ENCODE measurements at regions not wholly inside any gene's neighbourhood (a gene's known extent, or its start where the extent isn't known, plus 50 kb on each side); places are given as distances from the start of the nearest gene placed in this dataset.

- Histone ChIP-seq H3K4me3 (ENCODE audit: low read depth in 2 of 2, low read length in 1 of 2) (no peak overlapping the region), H4K20me1 (ENCODE audit: insufficient read depth) (no peaks in the 10 kb centered on the region), H3K27ac (ENCODE audit: low read depth in 2 of 2, low read length in 1 of 2) (no peak overlapping the region), H3K27me3 (ENCODE audit: insufficient read depth) (no peaks in the 10 kb centered on the region), H3K9me3 (no peaks in the 10 kb centered on the region), H3K79me2 (ENCODE audit: insufficient read depth) (no peaks in the 10 kb centered on the region), H3K36me3 (replicated peaks in 1 of 2; ENCODE audit: control insufficient read depth in 1 of 2, insufficient read depth in 2 of 2, low read length in 1 of 2) (no peaks in the 10 kb centered on the region), H3K9me2 (no peaks in the 10 kb centered on the region), H3K4me2 (no peak overlapping the region), H3K9ac (no peak overlapping the region), H3K4me1 (ENCODE audit: control insufficient read depth in 1 of 2, insufficient read depth in 2 of 2, low read depth in 1 of 2, low read length in 1 of 2) (peaks cover 0 to 66% of the 10 kb centered on the region in 2 experiments; a peak in 1 of 4 replicates), H2AFZ (ENCODE audit: low read depth) (no peak overlapping the region), H3F3A (replicated peaks; ENCODE audit: insufficient read depth) (no peaks in the 10 kb centered on the region)
- ChIA-PET CTCF (interaction anchor here (1.3 kb wide), 1 partner anchor 483 kb away, joined by 3 read pairs; no protein-coding TSS in a partner anchor), POLR2A (no interaction called here)
- no peak for TF ChIP-seq ELF1 (IDR thresholded peaks at IDR 0.05)
- no peak for TF ChIP-seq RAD21 (IDR thresholded peaks at IDR 0.05; ENCODE audit: low read length)
- no peak for TF ChIP-seq NRF1 (IDR thresholded peaks at IDR 0.05; ENCODE audit: low read depth, low read length)
- no peak for TF ChIP-seq MAX (IDR thresholded peaks at IDR 0.05; ENCODE audit: low read depth)
- TF ChIP-seq POLR2AphosphoS5 (IDR thresholded peaks at IDR 0.05; ENCODE audit: low read depth, low read length): no peak
- TF ChIP-seq USF2 (IDR thresholded peaks at IDR 0.05; ENCODE audit: borderline replicate concordance, low read depth, low read length): no peak
- TF ChIP-seq EZH2phosphoT487 (IDR thresholded peaks at IDR 0.05; ENCODE audit: borderline replicate concordance, low read depth): no peak
- no peak for TF ChIP-seq IRF3 (IDR thresholded peaks at IDR 0.05; ENCODE audit: low read depth, low read length)
- TF ChIP-seq GATA2 (CRISPR knock-in tag; IDR thresholded peaks at IDR 0.05): no peak
- TF ChIP-seq GABPA (IDR thresholded peaks at IDR 0.05; ENCODE audit: low read depth): no peak
- no peak for TF ChIP-seq USF1 (IDR thresholded peaks at IDR 0.05; ENCODE audit: borderline replicate concordance, low read depth)
- no peak for TF ChIP-seq CHD2 (IDR thresholded peaks at IDR 0.05; ENCODE audit: low read length, partially characterized antibody)
- no peak for TF ChIP-seq RXRA (IDR thresholded peaks at IDR 0.05; ENCODE audit: borderline replicate concordance, low read depth)
- no peak for TF ChIP-seq JUND (IDR thresholded peaks at IDR 0.05)
- no peak for TF ChIP-seq NFIC (IDR thresholded peaks at IDR 0.05; ENCODE audit: borderline replicate concordance)
- DNase-seq: no peak
- 51% methylated on average over 6 of the region's 6 CpGs for WGBS (ENCODE audit: low lambda C conversion rate)
Observed at GRCh38 chr6:40340957-40341356, 246.2 kb downstream of the LRFN2 start.

GRCh38 chr6:40340196-40340595 lies 247.0 kb downstream of the LRFN2 start:
- ChIA-PET CTCF (no interaction called here), POLR2A (no interaction called here)
- no peak for DNase-seq
- Histone ChIP-seq H3F3A (replicated peaks; ENCODE audit: insufficient read depth) (no peaks in the 10 kb centered on the region), H3K27me3 (ENCODE audit: insufficient read depth) (no peaks in the 10 kb centered on the region), H3K9me3 (no peaks in the 10 kb centered on the region), H3K9me2 (no peaks in the 10 kb centered on the region), H3K9ac (no peak overlapping the region), H4K20me1 (ENCODE audit: insufficient read depth) (no peaks in the 10 kb centered on the region), H2AFZ (ENCODE audit: low read depth) (no peak overlapping the region), H3K36me3 (replicated peaks in 1 of 2; ENCODE audit: control insufficient read depth in 1 of 2, insufficient read depth in 2 of 2, low read length in 1 of 2) (no peaks in the 10 kb centered on the region), H3K4me3 (ENCODE audit: low read depth in 2 of 2, low read length in 1 of 2) (no peak overlapping the region), H3K27ac (ENCODE audit: low read depth in 2 of 2, low read length in 1 of 2) (no peak overlapping the region; a peak in 1 of 4 replicates), H3K4me1 (ENCODE audit: control insufficient read depth in 1 of 2, insufficient read depth in 2 of 2, low read depth in 1 of 2, low read length in 1 of 2) (peaks cover 0 to 62% of the 10 kb centered on the region in 2 experiments; a peak in 1 of 4 replicates), H3K79me2 (ENCODE audit: insufficient read depth) (no peaks in the 10 kb centered on the region), H3K4me2 (no peak overlapping the region)
- no peak for TF ChIP-seq YY1 (IDR thresholded peaks at IDR 0.05; ENCODE audit: low read depth)
- peak; percentile 70 for TF ChIP-seq GATA2 (CRISPR knock-in tag; IDR thresholded peaks at IDR 0.05)
- TF ChIP-seq EP300 (IDR thresholded peaks at IDR 0.05; ENCODE audit: borderline replicate concordance in 1 of 2, low read depth in 1 of 2, low read length in 1 of 2): 0 out of 4 replicates have a peak, but pooled peaks of 1 of the 2 experiments have one; percentile 12
- 34% methylated on average over 4 of the region's 8 CpGs for WGBS (ENCODE audit: low lambda C conversion rate)
